ENCODE measurements at regions not wholly inside any gene's neighbourhood (a gene's known extent, or its start where the extent isn't known, plus 50 kb on each side); places are given as distances from the start of the nearest gene placed in this dataset.
"Not testable (repeated sequence)": the region's sequence is repeated elsewhere in the genome, so short reads cannot be mapped to it uniquely, and the experiment has no call there.

DNA sequence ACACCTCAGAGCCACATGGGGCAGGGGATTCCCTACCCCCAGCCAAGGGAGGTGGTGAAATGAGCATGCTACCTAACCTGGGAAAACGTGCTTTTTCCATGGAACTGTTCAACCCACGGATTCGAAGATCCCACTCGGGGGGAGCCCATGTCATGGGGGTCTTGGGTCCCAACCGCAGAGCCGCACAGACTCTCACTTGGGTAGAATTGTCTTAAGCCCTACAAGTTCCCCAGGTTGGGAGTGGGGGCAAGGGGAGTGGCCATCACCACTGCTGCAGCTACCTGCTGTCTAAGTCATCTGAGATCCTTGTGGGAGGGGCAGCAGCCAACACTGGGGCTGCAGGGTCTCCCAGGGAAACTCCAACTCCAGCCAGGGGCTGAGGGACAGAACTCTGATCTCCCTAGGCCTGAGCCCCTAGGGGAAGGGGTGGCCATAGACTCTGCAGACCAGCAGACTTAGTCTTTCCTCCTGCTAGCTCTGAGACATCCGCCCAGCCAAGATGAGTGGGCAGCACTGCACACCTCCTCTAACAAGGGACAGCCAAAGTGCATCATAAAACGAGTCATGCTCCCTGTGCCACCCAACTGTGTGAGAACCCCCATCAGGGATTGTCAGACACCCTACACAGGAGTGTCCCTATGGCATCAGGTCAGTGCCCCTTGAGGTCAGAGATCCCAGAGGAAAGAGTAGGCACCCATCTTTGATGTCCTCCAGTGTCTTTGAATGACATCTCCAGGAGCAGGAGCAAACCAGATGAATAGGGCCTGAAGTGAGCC, 610.4 kb upstream of the SLITRK6 start:
- no peak for DNase-seq (ENCODE audit: low read depth in 2 of 3, low spot score in 2 of 3)

DNA sequence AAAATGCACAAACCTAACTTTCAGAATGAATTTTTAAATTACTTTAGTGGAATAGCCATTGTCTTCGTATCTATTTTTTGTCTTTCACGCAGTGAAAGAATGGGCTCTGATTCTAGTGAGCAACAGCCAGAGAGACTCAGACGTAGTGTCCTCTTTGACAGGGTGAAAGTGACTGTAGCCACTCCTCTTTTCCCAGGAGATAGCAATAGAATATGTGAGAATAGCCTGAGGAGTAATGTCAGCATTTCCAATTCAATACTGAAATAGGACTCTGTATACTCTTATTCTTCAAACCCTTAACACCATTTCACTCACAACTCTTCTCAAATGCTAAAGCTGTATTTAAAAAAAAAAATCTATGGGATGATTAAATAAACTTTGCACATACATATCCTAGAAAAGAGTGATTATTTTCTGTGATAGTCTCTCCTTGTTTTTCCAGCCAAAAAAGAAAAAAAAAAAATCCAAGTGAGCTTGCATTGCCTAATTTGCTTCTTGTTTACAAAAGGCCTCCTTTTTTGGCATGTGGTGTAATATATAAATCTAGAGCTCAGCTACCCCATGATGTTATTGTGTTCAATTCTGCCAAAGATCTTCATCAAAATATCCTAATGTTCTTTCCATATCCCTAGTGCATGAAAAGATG, 626.1 kb upstream of the SLITRK6 start:
- no peak for DNase-seq (ENCODE audit: low read depth in 2 of 3, low spot score in 2 of 3)

DNA sequence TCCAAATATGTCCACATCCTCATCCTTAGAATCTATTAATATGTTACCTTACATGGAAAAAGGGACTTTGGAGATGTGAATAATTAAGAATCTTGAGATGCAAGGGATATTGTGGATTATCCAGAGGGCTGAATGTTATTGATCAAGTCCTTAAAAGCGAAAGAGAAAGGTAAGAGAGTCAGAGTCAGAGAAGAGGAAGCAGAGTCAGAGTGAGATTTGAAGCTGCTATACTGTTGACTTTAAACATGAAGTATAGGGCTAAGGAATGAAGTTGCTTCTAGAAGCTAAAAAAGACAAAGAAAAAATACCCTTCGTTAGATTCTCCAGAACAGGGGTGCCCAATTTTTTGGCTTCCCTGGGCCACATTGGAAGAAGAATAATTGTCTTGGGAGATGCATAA, 627.2 kb upstream of the SLITRK6 start:
- no peak for DNase-seq (ENCODE audit: low read depth in 2 of 3, low spot score in 2 of 3)

DNA sequence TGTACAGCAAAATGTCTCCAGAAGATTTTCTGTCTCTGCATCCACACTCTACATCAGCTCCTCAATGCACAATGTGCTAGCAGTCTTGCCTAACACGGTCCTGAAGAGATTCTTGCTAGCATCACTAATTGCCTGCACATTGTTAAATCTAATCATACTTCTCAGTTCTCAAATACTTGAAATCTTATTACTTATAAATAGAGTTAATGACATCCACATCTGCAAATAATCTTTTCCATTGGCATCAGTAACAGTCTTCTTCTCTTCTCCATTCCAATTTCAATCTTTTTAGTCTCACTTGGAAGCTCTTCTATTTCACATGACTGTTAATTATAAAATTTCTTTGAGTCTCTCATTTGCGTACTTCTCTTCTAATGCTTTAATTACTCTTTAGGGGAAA, 630.5 kb upstream of the SLITRK6 start:
- DNase-seq (ENCODE audit: low read depth in 2 of 3, low spot score in 2 of 3), result no peak

DNA sequence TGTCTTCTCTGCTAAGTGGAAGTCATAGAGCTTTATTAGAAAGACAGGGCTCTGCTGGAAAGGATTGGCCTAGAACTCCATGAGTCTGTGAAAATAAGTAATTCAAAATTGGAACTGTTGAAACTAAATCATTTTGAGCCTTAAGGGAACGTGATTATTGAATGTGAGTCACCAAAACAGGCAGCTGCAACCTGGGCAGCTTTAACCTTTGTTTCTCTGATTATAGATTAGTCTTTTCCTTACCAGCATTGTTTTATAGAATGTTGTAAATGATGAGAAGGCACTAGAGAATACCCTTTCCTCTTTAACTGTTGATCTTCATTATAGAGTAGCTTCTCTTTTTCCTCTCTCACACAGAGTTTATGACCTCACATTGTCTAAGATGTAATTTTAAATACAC, 638.8 kb upstream of the SLITRK6 start:
- no peak for DNase-seq (ENCODE audit: low read depth in 2 of 3, low spot score in 2 of 3)

DNA sequence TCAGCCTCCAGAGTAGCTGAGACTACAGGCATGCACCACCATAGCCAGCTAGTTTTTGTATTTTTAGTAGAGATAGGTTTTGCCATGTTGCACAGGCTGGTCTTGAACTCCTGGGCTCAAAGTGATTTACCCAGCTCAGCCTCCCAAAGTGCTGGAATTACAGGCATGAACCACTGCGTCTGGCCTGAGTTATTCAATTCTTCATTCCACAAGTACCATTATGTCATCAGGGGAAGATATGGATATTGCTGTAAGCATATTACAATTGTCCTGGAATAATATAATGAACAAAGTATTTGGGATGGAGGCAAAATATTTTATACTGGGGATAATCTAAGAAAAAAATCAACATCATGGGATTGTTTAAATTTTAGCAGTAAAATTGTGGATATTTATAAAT, 646.0 kb upstream of the SLITRK6 start:
- no peak for DNase-seq (ENCODE audit: low read depth in 2 of 3, low spot score in 2 of 3)

DNA sequence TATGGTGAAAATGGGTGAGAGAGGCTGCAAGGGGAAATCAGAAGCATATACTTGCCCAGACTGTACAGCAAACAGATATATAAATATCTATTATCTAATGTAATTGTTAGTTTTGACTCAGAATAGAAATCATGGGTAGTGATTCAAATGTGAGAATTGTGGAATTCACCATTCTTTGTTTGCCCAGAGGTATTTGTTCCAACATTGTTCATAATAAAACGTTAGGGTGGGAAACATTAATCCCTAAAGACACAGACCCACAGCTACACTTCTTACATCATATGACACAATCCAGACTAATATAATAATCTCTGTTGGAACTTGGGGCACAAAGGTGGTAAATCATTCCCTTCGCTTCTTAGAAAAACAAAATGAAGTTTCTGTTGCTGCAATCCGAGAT, 646.5 kb upstream of the SLITRK6 start:
- no peak for DNase-seq (ENCODE audit: low read depth in 2 of 3, low spot score in 2 of 3)

DNA sequence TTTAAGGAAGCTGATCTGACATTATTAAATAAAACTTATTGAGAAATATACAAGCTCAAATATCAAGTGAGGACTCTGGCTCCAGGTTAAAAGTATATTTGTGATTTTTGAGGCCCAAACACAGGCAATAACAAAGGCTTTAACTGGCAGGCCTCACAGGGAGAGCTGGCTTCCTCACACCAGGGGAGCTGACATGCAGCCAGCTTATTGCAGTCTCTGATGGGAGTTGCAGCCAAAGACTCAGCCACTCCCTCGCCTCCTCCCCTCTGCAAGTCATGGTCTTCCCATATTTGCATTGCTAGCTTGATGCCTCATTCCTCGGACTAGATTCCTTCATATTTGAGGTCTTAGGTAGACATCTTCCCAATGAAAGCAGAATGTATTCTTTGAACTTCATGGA, 647.1 kb upstream of the SLITRK6 start:
- no peak for DNase-seq (ENCODE audit: low read depth in 2 of 3, low spot score in 2 of 3)

DNA sequence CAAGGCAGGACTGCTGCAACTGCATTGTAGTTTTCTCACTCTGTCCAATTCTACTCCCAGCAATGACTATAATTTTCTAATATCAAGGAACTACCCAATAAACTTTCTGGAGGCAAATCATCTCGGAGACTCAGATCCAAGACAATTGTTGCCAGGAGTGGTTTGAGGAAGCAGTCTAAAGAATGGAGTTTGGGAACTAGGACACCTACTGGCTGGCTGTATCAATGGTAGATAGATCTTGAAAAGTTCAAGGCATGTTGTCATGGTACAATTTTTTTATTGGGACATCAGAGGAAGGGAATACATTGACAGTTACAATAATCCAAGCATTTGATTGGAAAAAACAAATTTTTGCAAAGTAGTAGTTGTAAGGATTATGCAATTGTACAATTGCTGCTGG, 648.3 kb upstream of the SLITRK6 start:
- no peak for DNase-seq (ENCODE audit: low read depth in 2 of 3, low spot score in 2 of 3)

DNA sequence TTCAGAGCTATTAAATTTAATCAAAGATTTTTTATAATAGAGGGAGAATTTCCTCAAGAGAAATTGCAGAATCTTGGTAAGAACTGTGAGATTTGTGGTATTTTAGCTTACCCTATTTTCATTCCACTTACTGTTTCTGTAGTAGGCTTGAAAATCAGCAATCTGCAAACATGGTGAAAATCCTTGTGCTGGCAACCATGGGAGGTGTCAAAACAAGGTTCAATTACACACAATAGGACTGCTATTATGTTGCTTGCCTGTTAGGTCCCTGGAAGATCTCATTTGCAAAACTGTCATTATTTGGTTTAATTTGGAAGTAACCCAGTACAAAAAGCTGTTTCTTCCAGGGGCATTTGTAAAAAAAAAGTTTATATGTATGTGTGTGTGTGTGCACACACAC, 662.8 kb upstream of the SLITRK6 start:
- DNase-seq (ENCODE audit: low read depth in 2 of 3, low spot score in 2 of 3), result no peak

DNA sequence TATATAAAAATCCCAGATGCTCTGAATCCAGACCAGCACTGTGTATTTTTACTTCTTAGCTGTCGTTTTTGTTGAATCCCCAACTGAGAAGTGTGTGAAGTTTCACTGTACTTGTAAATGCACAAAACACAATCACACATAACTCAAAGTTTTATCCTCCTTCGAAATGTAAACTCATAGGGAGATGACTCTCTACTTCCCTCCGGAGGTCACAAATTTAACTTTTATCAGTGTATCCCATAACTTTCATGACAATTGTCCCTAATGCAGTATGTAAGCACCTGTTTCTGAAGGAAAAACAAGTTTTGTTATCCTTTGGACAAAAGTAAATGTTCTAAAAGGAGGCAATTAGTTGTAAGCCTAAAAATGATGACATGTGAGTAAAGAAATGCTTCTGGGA, 665.0 kb upstream of the SLITRK6 start:
- no peak for DNase-seq (ENCODE audit: low read depth in 2 of 3, low spot score in 2 of 3)

DNA sequence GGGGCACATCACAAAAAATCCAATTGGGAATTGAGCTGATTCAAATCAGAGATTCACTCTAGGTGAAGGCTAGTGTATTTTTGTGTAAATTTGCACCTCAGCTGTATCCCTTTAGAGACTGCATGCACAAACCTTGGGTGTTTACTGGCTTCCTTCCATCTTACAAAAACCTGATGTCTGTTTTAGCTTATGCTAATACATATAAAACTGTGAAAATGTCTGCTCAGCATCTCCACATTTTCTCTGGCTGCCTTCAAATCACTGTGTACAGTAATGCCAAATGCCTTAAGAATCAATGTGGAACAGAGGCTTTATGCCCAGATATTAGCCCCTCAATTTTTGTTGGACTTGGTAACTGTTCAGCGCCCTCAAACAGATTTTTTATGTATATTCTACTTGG, 675.8 kb upstream of the SLITRK6 start:
- DNase-seq (ENCODE audit: low read depth in 2 of 3, low spot score in 2 of 3), result no peak

DNA sequence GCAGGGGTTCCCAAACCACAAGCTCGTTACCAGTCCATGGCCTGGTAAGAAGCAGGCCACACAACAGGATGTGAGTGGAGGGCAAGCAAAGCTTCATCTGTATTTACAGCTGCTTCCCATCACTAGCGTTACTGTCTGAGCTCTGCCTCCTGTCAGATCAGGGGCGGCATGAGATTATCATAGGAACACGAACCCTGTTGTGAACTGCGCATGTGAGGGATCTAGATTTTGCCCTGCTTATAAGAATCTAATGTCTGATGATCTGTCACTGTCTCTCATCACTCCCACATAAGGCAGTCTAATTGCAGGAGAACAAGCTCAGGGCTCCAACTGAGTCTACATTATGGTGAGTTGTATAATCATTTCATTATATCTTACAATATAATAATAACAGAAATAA, 677.4 kb upstream of the SLITRK6 start:
- no peak for DNase-seq (ENCODE audit: low read depth in 2 of 3, low spot score in 2 of 3)

DNA sequence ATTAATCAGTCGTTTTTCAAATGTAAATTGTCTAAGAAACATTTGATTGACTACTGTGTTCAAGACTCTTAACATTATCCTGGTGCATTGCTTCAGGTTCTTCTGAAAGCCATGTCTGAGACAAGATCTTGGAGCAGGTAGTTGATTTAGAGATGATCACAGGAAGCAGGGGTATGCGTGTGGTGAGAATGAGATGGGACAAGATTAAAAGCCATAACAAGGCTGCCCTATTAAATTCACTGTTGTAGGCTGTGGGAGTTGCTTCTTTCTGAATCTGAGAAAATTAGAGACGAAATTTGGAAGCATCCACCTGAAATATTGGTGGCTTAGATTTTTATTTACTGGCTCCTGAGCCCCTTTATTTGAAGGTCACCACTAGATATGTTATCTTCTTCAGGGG, 687.4 kb upstream of the SLITRK6 start:
- no peak for DNase-seq (ENCODE audit: low read depth in 2 of 3, low spot score in 2 of 3)

DNA sequence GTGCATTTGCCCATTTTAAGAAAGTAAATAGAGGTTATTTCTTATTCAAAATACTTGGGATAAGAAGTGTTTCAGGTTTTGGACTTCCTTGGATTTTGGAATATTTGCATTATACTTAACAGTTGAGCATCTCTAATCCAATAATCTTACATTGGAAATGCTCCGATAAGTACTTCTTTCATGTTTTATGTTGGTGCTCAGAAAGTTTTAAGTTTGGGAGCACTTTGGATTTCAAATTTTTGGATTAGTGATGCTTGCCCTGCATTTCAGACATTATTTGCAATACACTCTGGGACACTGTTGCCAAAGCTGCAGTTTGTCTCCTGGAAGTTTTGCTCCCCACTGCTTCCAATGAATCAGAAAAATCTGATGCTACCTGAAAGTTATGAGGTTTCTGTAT, 691.9 kb upstream of the SLITRK6 start:
- DNase-seq (ENCODE audit: low read depth in 2 of 3, low spot score in 2 of 3), result no peak

DNA sequence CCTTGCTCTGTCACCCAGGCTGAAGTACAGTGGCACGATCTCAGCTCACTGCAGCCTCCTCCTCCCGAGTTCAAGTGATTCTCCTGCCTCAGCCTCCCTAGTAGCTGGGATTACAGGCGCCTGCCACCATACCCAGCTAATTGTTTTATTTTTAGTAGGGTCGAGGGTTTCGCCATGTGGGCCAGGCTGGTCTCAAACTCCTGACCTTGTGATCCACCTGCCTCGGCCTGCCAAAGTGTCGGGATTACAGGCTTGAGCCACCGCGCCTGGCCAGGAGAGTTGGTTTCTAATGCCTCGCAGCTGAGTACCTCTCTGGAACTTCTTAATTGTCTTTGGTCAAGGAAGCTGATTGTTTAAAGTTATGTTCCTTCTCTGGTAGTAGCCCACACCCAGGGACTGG, 702.7 kb upstream of the SLITRK6 start:
- not testable (repeated sequence) for DNase-seq (ENCODE audit: low read depth in 2 of 3, low spot score in 2 of 3)

DNA sequence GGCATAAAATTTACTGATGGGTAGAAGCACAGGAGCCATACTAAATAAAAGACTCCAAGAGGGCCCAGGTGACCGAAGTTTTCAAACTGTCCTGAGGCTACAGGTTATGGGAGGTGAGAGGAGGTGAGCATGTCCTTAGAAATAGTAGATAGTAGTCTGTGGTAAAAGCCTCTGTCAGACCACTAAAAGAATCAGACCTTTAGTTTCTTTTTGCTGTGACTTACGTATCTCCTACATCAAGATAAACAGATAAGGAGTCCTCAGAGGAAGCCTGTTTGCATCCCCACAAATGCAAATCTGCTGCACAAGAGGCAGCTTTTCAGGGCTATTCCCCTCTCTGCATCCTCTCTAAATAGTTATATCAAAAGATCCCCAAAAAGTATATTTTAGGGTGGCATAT, 711.6 kb upstream of the SLITRK6 start:
- DNase-seq (ENCODE audit: low read depth in 2 of 3, low spot score in 2 of 3), result no peak

DNA sequence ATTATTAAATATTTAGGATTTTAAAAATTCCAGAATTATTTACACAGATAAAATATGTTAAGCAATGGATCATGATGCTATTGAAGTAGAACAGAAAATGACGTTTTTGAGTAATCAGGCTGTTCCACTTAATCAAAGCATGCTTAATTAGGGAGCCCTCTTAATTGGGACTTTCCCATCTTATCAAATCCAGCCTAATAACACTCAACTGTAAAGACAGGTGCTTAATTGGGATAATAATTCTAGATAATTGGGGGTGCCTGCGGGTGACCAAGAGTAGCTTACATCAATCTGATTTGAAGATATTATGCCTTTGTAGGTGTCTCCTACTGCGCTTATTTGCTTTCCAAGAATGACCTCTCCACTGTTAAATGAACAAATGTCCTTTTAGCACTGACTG, 742.2 kb upstream of the SLITRK6 start:
- no peak for DNase-seq (ENCODE audit: low read depth in 2 of 3, low spot score in 2 of 3)

DNA sequence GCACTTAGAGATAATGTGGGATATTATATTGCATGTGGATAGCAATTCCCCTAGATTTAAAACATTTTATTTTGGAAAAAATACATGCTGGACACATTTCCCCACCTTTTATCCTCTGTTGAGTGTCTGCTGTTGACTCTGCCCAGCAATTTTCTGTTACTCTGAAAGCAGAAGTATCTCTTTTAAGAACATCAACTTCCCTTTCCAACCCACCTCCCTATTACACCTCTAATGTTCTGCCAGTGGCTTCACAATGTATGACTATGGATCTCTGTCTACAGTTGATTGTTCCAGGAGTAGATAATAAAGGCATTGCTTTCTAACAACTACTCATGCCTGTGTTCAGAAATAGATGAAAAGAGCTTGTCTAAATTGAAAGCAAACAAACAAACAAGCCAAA, 754.8 kb upstream of the SLITRK6 start:
- DNase-seq (ENCODE audit: low read depth in 2 of 3, low spot score in 2 of 3), result no peak

DNA sequence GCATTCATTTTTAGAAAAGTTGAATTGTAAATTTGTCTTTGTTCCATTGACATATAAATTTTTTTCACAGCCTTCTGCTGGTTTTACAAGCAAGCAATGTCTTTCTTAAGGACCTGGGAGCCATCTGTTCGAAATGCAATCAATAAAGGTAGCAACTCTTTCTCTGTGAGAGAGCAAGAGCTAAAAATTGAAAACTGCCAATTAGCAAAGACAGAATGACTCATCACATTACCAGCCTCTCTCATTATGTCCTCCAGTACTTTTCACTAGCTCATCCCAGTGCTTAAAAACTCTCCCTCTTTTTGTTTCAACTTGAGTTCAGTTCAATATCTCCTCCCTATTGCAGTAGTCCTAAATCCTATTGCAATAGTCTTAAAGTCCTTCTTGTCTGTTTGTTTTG, 760.7 kb upstream of the SLITRK6 start:
- DNase-seq (ENCODE audit: low read depth in 2 of 3, low spot score in 2 of 3), result no peak

DNA sequence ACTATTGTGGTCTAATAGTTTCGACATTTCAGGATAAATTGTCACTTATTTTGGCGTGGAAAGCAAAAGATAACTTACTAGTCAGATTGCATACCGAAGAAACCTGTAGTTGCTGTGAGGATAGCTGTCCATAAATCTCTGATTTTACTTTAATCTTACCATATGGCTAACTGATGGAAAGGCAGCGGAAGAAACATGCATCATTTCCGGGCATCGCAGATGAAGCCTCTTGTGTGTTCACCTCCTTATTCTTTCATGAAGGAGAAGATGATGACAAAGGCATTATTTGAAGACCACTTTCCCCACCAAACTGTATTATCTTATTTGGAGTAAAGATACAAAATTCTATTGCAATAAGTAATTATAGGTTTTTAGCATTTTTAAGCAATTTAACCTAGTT, 763.6 kb upstream of the SLITRK6 start:
- DNase-seq (ENCODE audit: low read depth in 2 of 3, low spot score in 2 of 3), result no peak

DNA sequence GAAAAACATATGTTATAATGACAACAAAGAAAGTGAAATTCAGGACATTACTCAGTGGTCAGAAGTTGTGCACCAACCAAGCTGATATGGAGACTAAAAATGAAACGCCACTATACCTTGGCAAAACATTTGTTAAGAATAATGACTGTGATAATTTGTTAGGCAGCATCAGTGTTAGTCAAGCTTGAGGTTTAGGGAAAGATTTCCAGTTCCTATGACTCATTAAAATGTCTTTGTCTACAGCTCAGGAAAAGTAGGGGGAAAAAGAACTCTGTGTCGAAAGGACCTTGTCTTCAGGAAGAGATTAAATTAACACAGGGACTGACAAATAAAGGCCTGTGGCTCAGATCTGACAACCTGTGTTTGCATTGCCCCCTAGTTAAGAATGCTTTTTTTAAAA, 764.1 kb upstream of the SLITRK6 start:
- DNase-seq (ENCODE audit: low read depth in 2 of 3, low spot score in 2 of 3), result no peak

DNA sequence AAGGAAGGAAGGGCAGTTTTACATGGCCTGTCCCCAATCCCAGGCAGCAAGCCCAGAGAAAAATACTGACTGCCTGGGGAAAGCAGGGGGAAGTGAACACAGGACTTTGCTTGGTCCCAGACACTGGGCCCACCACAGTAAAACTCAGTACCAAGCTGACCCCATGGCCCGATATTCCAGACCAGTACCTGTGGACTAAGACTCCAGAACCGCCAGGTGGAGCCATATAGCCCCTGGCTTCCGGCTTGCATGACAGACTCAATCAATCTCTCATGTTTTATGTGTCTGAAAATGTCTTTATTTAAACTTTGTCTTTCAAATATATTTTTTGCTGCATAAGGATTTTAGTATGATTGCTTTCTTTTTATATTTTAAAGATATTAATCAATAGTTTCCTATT, 767.9 kb upstream of the SLITRK6 start:
- no peak for DNase-seq (ENCODE audit: low read depth in 2 of 3, low spot score in 2 of 3)
